VCaP (cell line): ENCODE measurements at regions not wholly inside any gene's neighbourhood (a gene's known extent, or its start where the extent isn't known, plus 50 kb on each side); places are given as distances from the start of the nearest gene placed in this dataset.

Experiments
- H3K27ac ChIP-seq: fragments of 450-650 bp; 2 replicates; pipeline ENCODE4 v1.5.1; 2017
- CTCF ChIP-seq: fragments of 450-650 bp; conservative IDR thresholded peaks from 2 replicates; pipeline ENCODE4 v1.5.1; 2017; ENCODE audit warnings: mild to moderate bottlenecking, moderate library complexity

DNA sequence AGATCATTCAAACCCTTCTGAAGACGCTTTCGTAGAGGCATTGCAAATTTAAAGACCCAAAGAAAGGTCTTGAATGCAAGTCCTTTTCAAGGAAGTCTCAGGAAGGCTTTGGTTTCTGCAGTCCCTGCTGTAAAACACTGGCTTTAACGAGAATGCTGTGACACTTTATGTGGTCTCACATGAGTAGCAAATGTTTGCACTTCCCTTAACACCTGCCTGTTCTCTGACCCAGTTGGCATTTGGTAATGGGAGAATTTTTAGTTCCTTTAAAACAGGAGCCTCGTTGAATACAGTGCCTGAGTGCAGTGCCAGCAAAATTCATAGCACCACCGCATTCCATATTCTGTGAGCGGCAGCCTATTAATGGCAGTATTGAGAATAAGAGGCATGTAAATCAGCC lies 330.5 kb upstream of the PRKX start:
- no peak for TF ChIP-seq CTCF
- no peak overlapping the region for H3K27ac ChIP-seq

GRCh38 chrX:4035874-4036273 lies 322.4 kb upstream of the PRKX start:
- TF ChIP-seq CTCF: no peak
- H3K27ac ChIP-seq: no peak overlapping the region

DNA sequence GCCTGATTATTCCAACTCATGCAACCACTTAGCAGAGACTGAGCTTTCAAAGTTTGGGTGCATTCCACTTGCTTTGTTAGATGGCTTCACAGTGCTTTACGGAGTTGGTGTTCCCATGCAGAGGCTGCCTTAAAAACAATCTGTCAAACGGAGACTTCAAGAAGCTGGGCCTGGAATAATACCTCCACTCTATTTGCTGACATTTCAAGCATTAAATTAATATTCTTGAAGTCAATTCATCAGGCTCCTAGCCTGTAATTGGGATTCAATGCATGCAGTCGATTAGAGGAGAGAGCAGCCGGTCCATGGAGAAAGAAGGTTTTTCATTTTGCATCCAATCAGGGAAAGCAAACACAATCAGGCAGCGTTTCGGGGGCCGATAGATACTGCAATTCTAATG lies 314.7 kb upstream of the PRKX start:
- no peak for TF ChIP-seq CTCF
- H3K27ac ChIP-seq: no peak overlapping the region

DNA sequence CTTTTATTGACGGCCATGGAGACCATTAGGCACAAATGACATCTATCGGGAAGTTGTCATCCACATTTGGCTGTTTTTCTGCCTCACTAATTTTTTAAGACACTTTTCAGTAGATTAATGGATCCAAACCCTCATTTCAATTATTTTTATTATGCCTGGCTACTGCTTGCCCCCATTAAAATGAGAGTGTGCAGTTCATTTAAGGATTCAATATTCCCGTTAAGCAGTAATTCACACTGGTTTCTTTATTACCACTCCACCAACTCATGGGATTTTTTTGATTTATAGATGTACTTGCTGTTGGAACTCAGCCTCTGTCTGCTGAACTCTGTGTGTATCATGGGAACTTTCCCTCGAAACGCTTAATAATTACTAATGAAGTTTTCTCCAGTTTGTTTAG lies 291.8 kb upstream of the PRKX start:
- no peak for TF ChIP-seq CTCF
- no peak overlapping the region for H3K27ac ChIP-seq

GRCh38 chrX:4004822-4005221 lies 291.4 kb upstream of the PRKX start:
- TF ChIP-seq CTCF: no peak
- H3K27ac ChIP-seq: no peak overlapping the region

GRCh38 chrX:3994315-3994714 lies 280.9 kb upstream of the PRKX start:
- TF ChIP-seq CTCF: no peak
- H3K27ac ChIP-seq: no peak overlapping the region

GRCh38 chrX:3990569-3990968 lies 277.1 kb upstream of the PRKX start:
- TF ChIP-seq CTCF: no peak

More at GRCh38 chrX:3990569-3990968, 277.1 kb upstream of the PRKX start:
- no peak overlapping the region for H3K27ac ChIP-seq
